Lower leg skin (tissue), 3 donors: ENCODE measurements at regions not wholly inside any gene's neighbourhood (a gene's known extent, or its start where the extent isn't known, plus 50 kb on each side); places are given as distances from the start of the nearest gene placed in this dataset.

Experiments used
- CTCF ChIP-seq, 3 donors: fragments of 450-650 bp; IDR thresholded peaks; one replicate each; pipeline ENCODE4 v1.5.1; 2016; ENCODE audit warnings: antibody characterized with exemption in 3 of 3, mild to moderate bottlenecking in 3 of 3, moderate library complexity in 2 of 3
- POLR2A ChIP-seq, 2 donors: fragments of 450-650 bp; IDR thresholded peaks; one replicate each; pipeline ENCODE4 v1.6.1; 2016 to 2017; ENCODE audit warnings: antibody characterized with exemption in 2 of 2, mild to moderate bottlenecking in 1 of 2, moderate library complexity in 1 of 2

- TF ChIP-seq CTCF (IDR thresholded peaks at IDR 0.05) (no peak), POLR2A (IDR thresholded peaks at IDR 0.05) (no peak)
These were observed 607.5 kb upstream of the KLF12 start for GRCh38 chr13:74741732-74742131.
